SK-N-SH (cell line): ENCODE measurements at regions not wholly inside any gene's neighbourhood (a gene's known extent, or its start where the extent isn't known, plus 50 kb on each side); places are given as distances from the start of the nearest gene placed in this dataset.

Source experiments
- CTCF ChIA-PET: fragments of 300-600, 350-600 bp; formaldehyde crosslinking; extraction: SDS; loops from one replicate; lab custom pipeline; 2021; lab: Yijun Ruan, JAX
- POLR2A ChIA-PET: fragments of 350-600 bp; sonication (Branson Sonifier 250); formaldehyde crosslinking; extraction: SDS; loops from one replicate; lab custom pipeline; 2020; ENCODE audit warnings: antibody characterized with exemption, inconsistent platforms; lab: Yijun Ruan, JAX
- DNase-seq: peaks from one replicate; pipeline ENCODE4 v3.0.0; 2012
- H2AFZ ChIP-seq: fragments of 200-600 bp; sonication (generic); 2 replicates; pipeline ENCODE4 v1.8.1; 2016; ENCODE audit warnings: antibody characterized with exemption, mild to moderate bottlenecking, low read depth
- H3F3A ChIP-seq: fragments of 200-600 bp; sonication (generic); replicated peaks from 2 replicates; pipeline ENCODE3; 2016; ENCODE audit warnings: antibody characterized with exemption, mild to moderate bottlenecking; ENCODE audit not compliant: insufficient read depth
- H3K27ac ChIP-seq, 2 experiments: fragments of 200-500 bp in 1 of 2; fragments of 200-600 bp in 1 of 2; sonication (Bioruptor generic) in 1 of 2; sonication (generic), shearing (Covaris generic) in 1 of 2; 2 replicates each; pipeline versions ENCODE4 v1.5.1 to v1.6.1; 2014 to 2016; ENCODE audit warnings: low read depth in 2 of 2, inconsistent platforms in 1 of 2, low read length in 1 of 2, mild to moderate bottlenecking in 1 of 2, mixed read lengths in 1 of 2
- H3K27me3 ChIP-seq: fragments of 200-600 bp; sonication (generic), shearing (Covaris generic); 2 replicates; pipeline ENCODE4 v1.6.1; 2016; ENCODE audit warnings: mixed run types; ENCODE audit not compliant: insufficient read depth
- H3K36me3 ChIP-seq, 2 experiments: fragments of 200-500 bp in 1 of 2; fragments of 200-600 bp in 1 of 2; sonication (Bioruptor generic) in 1 of 2; sonication (generic) in 1 of 2; replicated peaks in 1 of 2; 2 replicates each; pipeline versions ENCODE3 to v1.5.1; 2014 to 2016; ENCODE audit warnings: low read length in 1 of 2, mild to moderate bottlenecking in 1 of 2; ENCODE audit not compliant: insufficient read depth in 2 of 2, control insufficient read depth in 1 of 2
- H3K4me1 ChIP-seq, 2 experiments: fragments of 200-500 bp in 1 of 2; fragments of 200-600 bp in 1 of 2; sonication (Bioruptor generic) in 1 of 2; sonication (generic), shearing (Covaris generic) in 1 of 2; 2 replicates each; pipeline versions ENCODE4 v1.5.1 to v1.6.1; 2014 to 2016; ENCODE audit warnings: low read depth in 1 of 2, low read length in 1 of 2, mixed run types in 1 of 2; ENCODE audit not compliant: insufficient read depth in 2 of 2, control insufficient read depth in 1 of 2
- H3K4me2 ChIP-seq: fragments of 200-600 bp; sonication (generic), shearing (Covaris generic); 2 replicates; pipeline ENCODE4 v1.6.1; 2017; ENCODE audit warnings: mixed run types
- H3K4me3 ChIP-seq, 2 experiments: fragments of 200-500 bp in 1 of 2; fragments of 200-600 bp in 1 of 2; sonication (Bioruptor generic) in 1 of 2; sonication (generic), shearing (Covaris generic) in 1 of 2; 2 replicates each; pipeline versions ENCODE4 v1.5.1 to v1.8.1; 2014 to 2016; ENCODE audit warnings: low read depth in 2 of 2, inconsistent platforms in 1 of 2, low read length in 1 of 2, mild to moderate bottlenecking in 1 of 2, mixed read lengths in 1 of 2, moderate library complexity in 1 of 2
- H3K79me2 ChIP-seq: fragments of 200-600 bp; sonication (generic); 2 replicates; pipeline ENCODE4 v1.8.1; 2017; ENCODE audit warnings: mild to moderate bottlenecking; ENCODE audit not compliant: insufficient read depth
- H3K9ac ChIP-seq: fragments of 200-600 bp; sonication (generic); 2 replicates; pipeline ENCODE4 v1.6.1; 2017; ENCODE audit warnings: mixed run types
- H3K9me2 ChIP-seq: fragments of 200-600 bp; sonication (generic); 2 replicates; pipeline ENCODE4 v1.6.1; 2017; ENCODE audit warnings: mixed run types
- H3K9me3 ChIP-seq: fragments of 200-600 bp; sonication (generic); 2 replicates; pipeline ENCODE4 v1.6.1; 2017; ENCODE audit warnings: mixed run types, mild to moderate bottlenecking, moderate library complexity
- H4K20me1 ChIP-seq: fragments of 200-600 bp; sonication (generic); 2 replicates; pipeline ENCODE4 v1.6.1; 2017; ENCODE audit warnings: mild to moderate bottlenecking, mixed run types; ENCODE audit not compliant: insufficient read depth
- CTCF ChIP-seq: fragments of 200-600 bp; sonication (generic); IDR thresholded peaks from 2 replicates; pipeline ENCODE4 v1.6.1; 2017; ENCODE audit warnings: antibody characterized with exemption, mild to moderate bottlenecking, moderate library complexity
- EP300 ChIP-seq, 2 experiments: IDR thresholded peaks; 2 replicates each; pipeline versions ENCODE4 v1.4.0 to v1.6.1; 2012; ENCODE audit warnings: borderline replicate concordance in 1 of 2, low read depth in 1 of 2, low read length in 1 of 2
- EZH2phosphoT487 ChIP-seq: fragments of 200-600 bp; sonication (generic); IDR thresholded peaks from 2 replicates; pipeline ENCODE4 v1.6.1; 2017; ENCODE audit warnings: low read depth, mixed run types, mild to moderate bottlenecking, antibody characterized with exemption, moderate library complexity, borderline replicate concordance
- FOSL2 ChIP-seq: IDR thresholded peaks from 2 replicates; pipeline ENCODE4 v1.4.0; 2012; ENCODE audit warnings: low read depth, mild to moderate bottlenecking, moderate library complexity, borderline replicate concordance
- FOXJ3 ChIP-seq: sonication (generic); formaldehyde crosslinking; IDR thresholded peaks from 2 replicates; pipeline ENCODE4 v1.5.1; 2020; ENCODE audit warnings: mild to moderate bottlenecking, missing genetic modification reagents
- MAX ChIP-seq: IDR thresholded peaks from 2 replicates; pipeline ENCODE4 v1.4.0; 2012; ENCODE audit warnings: low read depth
- PBX3 ChIP-seq: IDR thresholded peaks from 2 replicates; pipeline ENCODE4; 2012
- RAD21 ChIP-seq: IDR thresholded peaks from 2 replicates; pipeline ENCODE4 v1.6.1; 2012; ENCODE audit warnings: mild to moderate bottlenecking, low read length
- RCOR1 ChIP-seq: fragments of 150-350 bp; IDR thresholded peaks from 2 replicates; pipeline ENCODE4 v1.6.1; 2017; ENCODE audit warnings: antibody characterized with exemption, low read length
- RXRA ChIP-seq: IDR thresholded peaks from 2 replicates; pipeline ENCODE4 v1.4.0; 2012; ENCODE audit warnings: low read depth, mild to moderate bottlenecking, borderline replicate concordance
- SMC3 ChIP-seq: IDR thresholded peaks from 2 replicates; pipeline ENCODE4 v1.6.1; 2012; ENCODE audit warnings: low read depth, low read length, improper control_type of control experiment
- USF1 ChIP-seq: IDR thresholded peaks from 2 replicates; pipeline ENCODE4 v1.4.0; 2012; ENCODE audit warnings: low read depth, borderline replicate concordance
- WGBS: methylation state at CpG from one replicate; pipeline ENCODE4 v1.1.6; 2017; ENCODE audit warnings: low lambda C conversion rate; 5-methylcytosine and 5-hydroxymethylcytosine counted together

- no peaks in the 10 kb centered on the region for H3K79me2 ChIP-seq
- no peak overlapping the region for H3K9ac ChIP-seq
- no peaks in the 10 kb centered on the region for H3K9me2 ChIP-seq
- WGBS: 10% methylated on average over 1 of the region's 1 CpG
- H3K36me3 ChIP-seq: no peaks in the 10 kb centered on the region
- no peaks in the 10 kb centered on the region for H3K4me1 ChIP-seq
- no peak overlapping the region for H3K4me3 ChIP-seq
- no peaks in the 10 kb centered on the region for H3K9me3 ChIP-seq
- TF ChIP-seq RAD21: no peak
- no peak for TF ChIP-seq MAX
- TF ChIP-seq RCOR1: no peak
- no peak for TF ChIP-seq EP300 (IDR thresholded peaks at IDR 0.05; ENCODE audit: borderline replicate concordance in 1 of 2, low read depth in 1 of 2, low read length in 1 of 2)
- TF ChIP-seq USF1: no peak
- no peak for TF ChIP-seq SMC3
- no peak for TF ChIP-seq RXRA
- H3K4me2 ChIP-seq: no peak overlapping the region
- no peaks in the 10 kb centered on the region for H4K20me1 ChIP-seq
- H2AFZ ChIP-seq: no peak overlapping the region
- CTCF ChIA-PET: no interaction called here
- POLR2A ChIA-PET: no interaction called here
- H3F3A ChIP-seq: no peaks in the 10 kb centered on the region
- H3K27me3 ChIP-seq: no peaks in the 10 kb centered on the region
- no peak overlapping the region for H3K27ac ChIP-seq
- DNase-seq: no peak
Measured at GRCh38 chr4:32460972-32461371, 1740.8 kb downstream of the PCDH7 start.

GRCh38 chr4:32462944-32463343 is 1742.8 kb downstream of the PCDH7 start:
- 0% methylated on average over 1 of the region's 1 CpG for WGBS
- DNase-seq: no peak
- CTCF ChIA-PET: interaction anchor here (0.5 kb wide), 1 partner anchor 23 kb away, joined by 3 read pairs; no protein-coding TSS in a partner anchor

More at GRCh38 chr4:32462944-32463343, 1742.8 kb downstream of the PCDH7 start:
- Histone ChIP-seq H2AFZ (no peak overlapping the region), H3K4me2 (no peak overlapping the region), H3K4me3 (no peak overlapping the region), H3K9me3 (no peaks in the 10 kb centered on the region), H4K20me1 (no peaks in the 10 kb centered on the region), H3K36me3 (no peaks in the 10 kb centered on the region), H3K9me2 (no peaks in the 10 kb centered on the region), H3K4me1 (no peaks in the 10 kb centered on the region), H3K79me2 (no peaks in the 10 kb centered on the region), H3K27ac (no peak overlapping the region), H3F3A (no peaks in the 10 kb centered on the region), H3K9ac (no peak overlapping the region), H3K27me3 (no peaks in the 10 kb centered on the region)
- TF ChIP-seq PBX3: no peak
- no peak for TF ChIP-seq FOSL2
- TF ChIP-seq EZH2phosphoT487: no peak
- no peak for TF ChIP-seq FOXJ3
- TF ChIP-seq RAD21: peak; percentile 22; the same call in 1 of the 2 replicates
- peak; percentile 40 for TF ChIP-seq SMC3
- TF ChIP-seq CTCF: peak; percentile 61
- TF ChIP-seq USF1: no peak
- POLR2A ChIA-PET: no interaction called here
